WERI-Rb-1 (cell line): ENCODE measurements at regions not wholly inside any gene's neighbourhood (a gene's known extent, or its start where the extent isn't known, plus 50 kb on each side); places are given as distances from the start of the nearest gene placed in this dataset.

Experiments used
- DNase-seq: peaks from one replicate; pipeline ENCODE4 v3.0.0-alpha.2; 2020
- H3K27ac ChIP-seq: fragments of 250-450 bp; sonication (Bioruptor Pico); 2 replicates; pipeline ENCODE4 v1.5.1; 2020; ENCODE audit warnings: mild to moderate bottlenecking, moderate library complexity
- H3K27me3 ChIP-seq: fragments of 250-450 bp; sonication (Bioruptor Pico); 2 replicates; pipeline ENCODE4 v1.5.1; 2021; ENCODE audit warnings: mild to moderate bottlenecking, low read depth, moderate library complexity; ENCODE audit not compliant: insufficient read depth, severe bottlenecking
- H3K36me3 ChIP-seq: fragments of 250-450 bp; sonication (Bioruptor Pico); 2 replicates; pipeline ENCODE4 v1.5.1; 2020; ENCODE audit warnings: mild to moderate bottlenecking, moderate library complexity
- H3K4me3 ChIP-seq: 2 replicates; pipeline ENCODE4 v1.5.1; 2011; ENCODE audit warnings: low read depth, mild to moderate bottlenecking, control low read depth, low read length
- H3K9me3 ChIP-seq: fragments of 250-450 bp; sonication (Bioruptor Pico); 2 replicates; pipeline ENCODE4 v1.5.1; 2021; ENCODE audit warnings: mild to moderate bottlenecking, moderate library complexity; ENCODE audit not compliant: severe bottlenecking
- CTCF ChIP-seq: IDR thresholded peaks from 2 replicates; pipeline ENCODE4 v1.5.1; 2011; ENCODE audit warnings: low read depth, mild to moderate bottlenecking, control low read depth, inconsistent platforms, low read length

- Histone ChIP-seq H3K4me3 (no peak overlapping the region), H3K9me3 (no peaks in the 10 kb centered on the region), H3K27ac (no peak overlapping the region), H3K27me3 (no peaks in the 10 kb centered on the region), H3K36me3 (no peaks in the 10 kb centered on the region)
- no peak for DNase-seq
- TF ChIP-seq CTCF = no peak
Measured at GRCh38 chr2:14942987-14943386, 310.5 kb downstream of the LRATD1 start.

- Histone ChIP-seq H3K36me3 (no peaks in the 10 kb centered on the region), H3K9me3 (no peaks in the 10 kb centered on the region), H3K27ac (no peak overlapping the region), H3K4me3 (no peak overlapping the region), H3K27me3 (no peaks in the 10 kb centered on the region)
- peak; percentile 76 for DNase-seq
- TF ChIP-seq CTCF = peak; percentile 77
Measured at GRCh38 chr2:14944562-14945346, 312.2 kb downstream of the LRATD1 start.

- Histone ChIP-seq H3K36me3 (no peaks in the 10 kb centered on the region), H3K27ac (no peak overlapping the region), H3K9me3 (no peaks in the 10 kb centered on the region), H3K4me3 (no peak overlapping the region), H3K27me3 (no peaks in the 10 kb centered on the region)
- DNase-seq = peak; percentile 57
- TF ChIP-seq CTCF = peak; percentile 24; the same call in 1 of the 2 replicates
Measured at GRCh38 chr2:14951569-14952285, 319.2 kb downstream of the LRATD1 start.

GRCh38 chr2:14952400-14952963 is 320.0 kb downstream of the LRATD1 start:
- no peaks in the 10 kb centered on the region for H3K9me3 ChIP-seq
- peak; percentile 51 for TF ChIP-seq CTCF
- DNase-seq = peak; percentile 75
- no peak overlapping the region for H3K27ac ChIP-seq
- H3K4me3 ChIP-seq = no peak overlapping the region
- H3K27me3 ChIP-seq = no peaks in the 10 kb centered on the region
- H3K36me3 ChIP-seq = no peaks in the 10 kb centered on the region

- no peak for DNase-seq
- Histone ChIP-seq H3K27me3 (no peaks in the 10 kb centered on the region), H3K4me3 (no peak overlapping the region), H3K27ac (no peak overlapping the region), H3K36me3 (no peaks in the 10 kb centered on the region), H3K9me3 (no peaks in the 10 kb centered on the region)
- no peak for TF ChIP-seq CTCF
Measured at GRCh38 chr2:14960686-14961324, 328.3 kb downstream of the LRATD1 start.
